ENCODE measurements at regions not wholly inside any gene's neighbourhood (a gene's known extent, or its start where the extent isn't known, plus 50 kb on each side); places are given as distances from the start of the nearest gene placed in this dataset.

- TF ChIP-seq EGR1 (IDR thresholded peaks at IDR 0.05; ENCODE audit: low read depth in 2 of 2) = no peak
- TF ChIP-seq JUND (IDR thresholded peaks at IDR 0.05) = no peak
- no peak for TF ChIP-seq CTCF (IDR thresholded peaks at IDR 0.05; ENCODE audit: low read depth, low read length, missing input control)
- TF ChIP-seq YY1 (IDR thresholded peaks at IDR 0.05) = no peak
- 78% methylated on average over 2 of the region's 2 CpGs for WGBS
Measured at GRCh38 chr3:109927161-109927560, 589.8 kb upstream of the DPPA4 start.

GRCh38 chr3:109927726-109928125, 590.4 kb upstream of the DPPA4 start:
- H3K4me1 ChIP-seq (ENCODE audit: control insufficient read depth in 4 of 4, insufficient read depth in 4 of 4, low read length in 3 of 4) = no peaks in the 10 kb centered on the region
- no peaks in the 10 kb centered on the region for H3K27me3 ChIP-seq (ENCODE audit: control insufficient read depth in 4 of 4, insufficient read depth in 4 of 4, low read length in 3 of 4)
- no peak for DNase-seq (ENCODE audit: low spot score)
- no peak overlapping the region for H3K27ac ChIP-seq (ENCODE audit: low read depth in 1 of 2, low read length in 2 of 2)
- TF ChIP-seq CTCF (IDR thresholded peaks at IDR 0.05; ENCODE audit: low read depth, low read length, missing input control) = no peak
- no peak for TF ChIP-seq NR2F2 (IDR thresholded peaks at IDR 0.05)
- TF ChIP-seq YY1 (IDR thresholded peaks at IDR 0.05) = no peak
- TF ChIP-seq ATF3 (IDR thresholded peaks at IDR 0.05) = no peak
- TF ChIP-seq HNF4A (conservative IDR thresholded peaks at IDR 0.05) = no peak
- no peak for TF ChIP-seq RXRA (IDR thresholded peaks at IDR 0.05)
- TF ChIP-seq ZBTB33 (IDR thresholded peaks at IDR 0.05) = no peak
- TF ChIP-seq FOXA2 (IDR thresholded peaks at IDR 0.05) = no peak
- no peak for TF ChIP-seq SP1 (IDR thresholded peaks at IDR 0.05)
- no peak overlapping the region for H3K9ac ChIP-seq (ENCODE audit: low read depth in 1 of 2, low read length in 2 of 2)
- H3K9me3 ChIP-seq (ENCODE audit: control insufficient read depth in 4 of 4, low read length in 3 of 4) = no peaks in the 10 kb centered on the region
- no peak overlapping the region for H3K4me3 ChIP-seq (ENCODE audit: low read depth in 1 of 3, low read length in 3 of 3)
- H3K36me3 ChIP-seq (ENCODE audit: control insufficient read depth in 4 of 4, insufficient read depth in 3 of 4, low read depth in 1 of 4, low read length in 3 of 4) = no peaks in the 10 kb centered on the region

More at GRCh38 chr3:109927161-109927560, 589.8 kb upstream of the DPPA4 start:
- DNase-seq (ENCODE audit: low spot score) = no peak
- Histone ChIP-seq H3K4me3 (ENCODE audit: low read depth in 1 of 3, low read length in 3 of 3) (no peak overlapping the region), H3K27ac (ENCODE audit: low read depth in 1 of 2, low read length in 2 of 2) (no peak overlapping the region), H3K9me3 (ENCODE audit: control insufficient read depth in 4 of 4, low read length in 3 of 4) (no peaks in the 10 kb centered on the region), H3K27me3 (ENCODE audit: control insufficient read depth in 4 of 4, insufficient read depth in 4 of 4, low read length in 3 of 4) (no peaks in the 10 kb centered on the region), H3K4me1 (ENCODE audit: control insufficient read depth in 4 of 4, insufficient read depth in 4 of 4, low read length in 3 of 4) (no peaks in the 10 kb centered on the region), H3K36me3 (ENCODE audit: control insufficient read depth in 4 of 4, insufficient read depth in 3 of 4, low read depth in 1 of 4, low read length in 3 of 4) (no peaks in the 10 kb centered on the region), H3K9ac (ENCODE audit: low read depth in 1 of 2, low read length in 2 of 2) (no peak overlapping the region)

- Histone ChIP-seq H3K4me3 (ENCODE audit: low read depth in 1 of 3, low read length in 3 of 3) (no peak overlapping the region), H3K36me3 (ENCODE audit: control insufficient read depth in 4 of 4, insufficient read depth in 3 of 4, low read depth in 1 of 4, low read length in 3 of 4) (no peaks in the 10 kb centered on the region), H3K27ac (ENCODE audit: low read depth in 1 of 2, low read length in 2 of 2) (no peak overlapping the region), H3K4me1 (ENCODE audit: control insufficient read depth in 4 of 4, insufficient read depth in 4 of 4, low read length in 3 of 4) (no peaks in the 10 kb centered on the region), H3K9ac (ENCODE audit: low read depth in 1 of 2, low read length in 2 of 2) (no peak overlapping the region), H3K27me3 (ENCODE audit: control insufficient read depth in 4 of 4, insufficient read depth in 4 of 4, low read length in 3 of 4) (no peaks in the 10 kb centered on the region), H3K9me3 (ENCODE audit: control insufficient read depth in 4 of 4, low read length in 3 of 4) (no peaks in the 10 kb centered on the region)
- no peak for TF ChIP-seq REST (IDR thresholded peaks at IDR 0.05)
- no peak for TF ChIP-seq FOXA1 (IDR thresholded peaks at IDR 0.05)
- no peak for TF ChIP-seq FOXA2 (IDR thresholded peaks at IDR 0.05)
- TF ChIP-seq JUND (IDR thresholded peaks at IDR 0.05) = no peak
- no peak for TF ChIP-seq MAX (IDR thresholded peaks at IDR 0.05)
- TF ChIP-seq HNF4A (conservative IDR thresholded peaks at IDR 0.05) = no peak
- no peak for TF ChIP-seq SP1 (IDR thresholded peaks at IDR 0.05)
- WGBS = 64% methylated on average over 3 of the region's 3 CpGs
- DNase-seq (ENCODE audit: low spot score) = no peak
Measured at GRCh38 chr3:109930582-109930981, 593.2 kb upstream of the DPPA4 start.
